NCI-H2227 (cell line): ENCODE measurements at regions not wholly inside any gene's neighbourhood (a gene's known extent, or its start where the extent isn't known, plus 50 kb on each side); places are given as distances from the start of the nearest gene placed in this dataset.

Source experiments
- DNase-seq: peaks from one replicate; lab custom pipeline; 2025; ENCODE audit not compliant: unreplicated experiment; lab: John Stamatoyannopoulos, UW

GRCh38 chr4:148776941-148777340 lies 334.7 kb upstream of the NR3C2 start:
- DNase-seq: no peak

GRCh38 chr4:148774134-148774533 lies 331.9 kb upstream of the NR3C2 start:
- no peak for DNase-seq

- DNase-seq: no peak
Observed at GRCh38 chr4:148773313-148773712, 331.1 kb upstream of the NR3C2 start.

GRCh38 chr4:148770848-148771247 lies 328.6 kb upstream of the NR3C2 start:
- no peak for DNase-seq

GRCh38 chr4:148770377-148770776 lies 328.2 kb upstream of the NR3C2 start:
- no peak for DNase-seq

GRCh38 chr4:148764720-148765119 lies 322.5 kb upstream of the NR3C2 start:
- DNase-seq: no peak

- no peak for DNase-seq
Observed at GRCh38 chr4:148757171-148757570, 315.0 kb upstream of the NR3C2 start.

GRCh38 chr4:148749403-148749802 lies 307.2 kb upstream of the NR3C2 start:
- no peak for DNase-seq

- no peak for DNase-seq
Observed at GRCh38 chr4:148747721-148748268, 305.6 kb upstream of the NR3C2 start.

- DNase-seq: no peak
Observed at GRCh38 chr4:148740701-148741100, 298.5 kb upstream of the NR3C2 start.

- no peak for DNase-seq
Observed at GRCh38 chr4:148737061-148737770, 295.0 kb upstream of the NR3C2 start.

GRCh38 chr4:148735432-148736155 lies 293.4 kb upstream of the NR3C2 start:
- no peak for DNase-seq

GRCh38 chr4:148730766-148731165 lies 288.6 kb upstream of the NR3C2 start:
- no peak for DNase-seq

GRCh38 chr4:148730082-148730640 lies 287.9 kb upstream of the NR3C2 start:
- DNase-seq: no peak

GRCh38 chr4:148717988-148718387 lies 275.8 kb upstream of the NR3C2 start:
- DNase-seq: no peak

GRCh38 chr4:148716431-148717052 lies 274.3 kb upstream of the NR3C2 start:
- no peak for DNase-seq

GRCh38 chr4:148704291-148704690 lies 262.1 kb upstream of the NR3C2 start:
- DNase-seq: no peak

GRCh38 chr4:148694702-148695101 lies 252.5 kb upstream of the NR3C2 start:
- DNase-seq: no peak

- no peak for DNase-seq
Observed at GRCh38 chr4:148693913-148694649, 251.9 kb upstream of the NR3C2 start.

- DNase-seq: no peak
Observed at GRCh38 chr4:148692242-148692641, 250.0 kb upstream of the NR3C2 start.

- DNase-seq: no peak
Observed at GRCh38 chr4:148686449-148686848, 244.2 kb upstream of the NR3C2 start.
